ENCODE measurements at regions not wholly inside any gene's neighbourhood (a gene's known extent, or its start where the extent isn't known, plus 50 kb on each side); places are given as distances from the start of the nearest gene placed in this dataset.

DNA sequence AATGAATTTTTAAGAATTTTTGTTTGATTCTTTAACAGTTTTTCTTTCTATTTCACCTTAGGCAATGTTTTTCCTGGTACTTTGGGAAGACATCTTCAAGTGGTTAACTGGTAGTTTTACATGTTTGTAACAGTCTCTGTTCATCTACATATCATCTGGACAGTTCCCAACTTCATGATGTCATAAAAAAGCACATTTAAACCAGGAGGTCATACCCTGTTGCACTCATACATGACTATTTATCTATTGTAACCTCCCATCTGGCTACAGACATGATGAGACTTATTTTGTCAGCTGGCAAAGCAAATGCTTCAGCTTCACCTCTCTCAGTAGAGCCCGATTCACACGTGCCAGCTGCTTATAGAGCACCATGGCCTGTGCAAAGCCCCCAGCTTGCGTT is 99.8 kb upstream of the YPEL5 start:
- TF ChIP-seq, protein P1, sequence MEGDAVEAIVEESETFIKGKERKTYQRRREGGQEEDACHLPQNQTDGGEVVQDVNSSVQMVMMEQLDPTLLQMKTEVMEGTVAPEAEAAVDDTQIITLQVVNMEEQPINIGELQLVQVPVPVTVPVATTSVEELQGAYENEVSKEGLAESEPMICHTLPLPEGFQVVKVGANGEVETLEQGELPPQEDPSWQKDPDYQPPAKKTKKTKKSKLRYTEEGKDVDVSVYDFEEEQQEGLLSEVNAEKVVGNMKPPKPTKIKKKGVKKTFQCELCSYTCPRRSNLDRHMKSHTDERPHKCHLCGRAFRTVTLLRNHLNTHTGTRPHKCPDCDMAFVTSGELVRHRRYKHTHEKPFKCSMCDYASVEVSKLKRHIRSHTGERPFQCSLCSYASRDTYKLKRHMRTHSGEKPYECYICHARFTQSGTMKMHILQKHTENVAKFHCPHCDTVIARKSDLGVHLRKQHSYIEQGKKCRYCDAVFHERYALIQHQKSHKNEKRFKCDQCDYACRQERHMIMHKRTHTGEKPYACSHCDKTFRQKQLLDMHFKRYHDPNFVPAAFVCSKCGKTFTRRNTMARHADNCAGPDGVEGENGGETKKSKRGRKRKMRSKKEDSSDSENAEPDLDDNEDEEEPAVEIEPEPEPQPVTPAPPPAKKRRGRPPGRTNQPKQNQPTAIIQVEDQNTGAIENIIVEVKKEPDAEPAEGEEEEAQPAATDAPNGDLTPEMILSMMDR (IDR thresholded peaks at IDR 0.05; ENCODE audit: low read depth, low read length), result no peak
- TF ChIP-seq POLR2A (IDR thresholded peaks at IDR 0.05; ENCODE audit: extremely low read depth, insufficient read length) (no peak), MYC (IDR thresholded peaks at IDR 0.05; ENCODE audit: low read depth, low read length) (no peak)
- TF ChIP-seq, protein P2, sequence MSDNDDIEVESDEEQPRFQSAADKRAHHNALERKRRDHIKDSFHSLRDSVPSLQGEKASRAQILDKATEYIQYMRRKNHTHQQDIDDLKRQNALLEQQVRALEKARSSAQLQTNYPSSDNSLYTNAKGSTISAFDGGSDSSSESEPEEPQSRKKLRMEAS (IDR thresholded peaks at IDR 0.05; ENCODE audit: low read depth, low read length), result no peak
